ENCODE measurements at regions not wholly inside any gene's neighbourhood (a gene's known extent, or its start where the extent isn't known, plus 50 kb on each side); places are given as distances from the start of the nearest gene placed in this dataset.
"Not testable (repeated sequence)": the region's sequence is repeated elsewhere in the genome, so short reads cannot be mapped to it uniquely, and the experiment has no call there.

- no peak for DNase-seq
These were observed 101.3 kb downstream of the AKAP11 start for GRCh38 chr13:42373048-42373812.

DNA sequence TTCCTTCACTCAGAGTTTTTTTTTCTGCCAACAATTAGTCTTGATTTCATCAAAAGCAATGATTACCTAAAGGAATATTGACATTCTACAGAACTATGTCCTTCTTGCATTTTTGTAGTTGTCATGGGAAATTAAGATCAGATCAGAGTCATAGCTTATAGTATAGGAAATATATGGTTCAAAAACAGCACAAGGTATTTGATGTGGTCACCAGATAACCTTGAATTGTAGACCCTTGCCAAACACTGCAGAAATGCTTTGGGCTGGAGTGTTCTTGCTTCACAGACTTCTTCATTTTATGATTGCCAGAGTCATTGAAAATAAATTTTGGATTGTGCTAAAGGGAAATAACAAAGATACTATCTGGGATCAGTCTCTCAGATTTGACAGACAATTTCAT, 103.7 kb downstream of the AKAP11 start:
- no peak for DNase-seq

DNA sequence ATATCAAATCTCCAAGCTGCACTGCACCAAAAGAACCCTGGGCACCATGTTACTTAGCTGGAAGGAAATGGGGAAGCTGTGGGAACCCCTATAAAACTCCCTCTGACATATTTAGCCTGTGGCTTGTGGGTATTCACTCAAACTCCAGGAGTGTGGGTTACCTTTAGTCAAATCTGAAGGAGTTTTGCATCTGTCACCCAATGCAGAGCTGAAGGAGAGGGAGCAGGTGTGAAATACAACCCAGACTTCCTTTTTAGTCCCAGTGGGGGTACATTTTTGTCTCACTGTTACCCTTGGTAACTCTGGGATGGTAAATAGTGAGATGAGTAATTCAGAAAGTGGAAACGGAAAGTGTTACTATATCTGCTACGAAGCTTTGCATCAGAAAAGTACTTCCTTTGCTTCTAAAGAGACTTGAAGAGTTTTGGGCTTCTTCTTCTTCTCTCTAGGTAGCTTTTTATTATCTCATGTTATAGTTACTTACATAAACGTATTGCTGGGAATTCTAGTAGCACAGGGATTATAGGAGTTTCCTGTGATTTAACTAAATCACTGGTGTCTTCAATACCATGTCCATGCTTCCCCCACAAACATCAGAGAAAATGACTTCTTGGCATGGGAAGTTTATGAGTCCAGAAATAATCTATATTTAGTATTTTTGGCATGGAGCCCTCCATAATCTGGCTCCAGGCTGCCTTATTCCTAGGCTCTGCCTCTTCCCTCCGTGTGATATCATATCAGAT, 105.9 kb downstream of the AKAP11 start:
- DNase-seq = peak; percentile 84

GRCh38 chr13:42378383-42378780, 106.4 kb downstream of the AKAP11 start:
- no peak for DNase-seq

DNA sequence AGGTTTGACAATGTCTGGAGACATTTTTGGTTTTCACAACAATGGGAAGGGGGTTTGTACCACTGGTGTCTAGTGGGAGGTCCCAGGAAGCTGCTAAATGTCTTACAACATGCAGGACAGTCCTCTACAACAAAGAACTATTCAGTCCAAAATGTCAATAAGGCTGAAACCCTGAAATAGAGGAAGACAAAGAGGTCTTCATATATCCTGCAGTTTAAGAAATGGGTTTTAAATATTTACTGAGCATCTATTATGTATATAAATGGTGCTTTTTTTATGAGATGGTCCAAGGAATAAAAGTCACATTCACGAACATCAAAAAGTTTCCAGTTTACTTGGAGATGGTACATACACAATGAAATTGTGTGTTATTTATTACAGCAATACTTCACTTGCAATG, 107.3 kb downstream of the AKAP11 start:
- no peak for DNase-seq

DNA sequence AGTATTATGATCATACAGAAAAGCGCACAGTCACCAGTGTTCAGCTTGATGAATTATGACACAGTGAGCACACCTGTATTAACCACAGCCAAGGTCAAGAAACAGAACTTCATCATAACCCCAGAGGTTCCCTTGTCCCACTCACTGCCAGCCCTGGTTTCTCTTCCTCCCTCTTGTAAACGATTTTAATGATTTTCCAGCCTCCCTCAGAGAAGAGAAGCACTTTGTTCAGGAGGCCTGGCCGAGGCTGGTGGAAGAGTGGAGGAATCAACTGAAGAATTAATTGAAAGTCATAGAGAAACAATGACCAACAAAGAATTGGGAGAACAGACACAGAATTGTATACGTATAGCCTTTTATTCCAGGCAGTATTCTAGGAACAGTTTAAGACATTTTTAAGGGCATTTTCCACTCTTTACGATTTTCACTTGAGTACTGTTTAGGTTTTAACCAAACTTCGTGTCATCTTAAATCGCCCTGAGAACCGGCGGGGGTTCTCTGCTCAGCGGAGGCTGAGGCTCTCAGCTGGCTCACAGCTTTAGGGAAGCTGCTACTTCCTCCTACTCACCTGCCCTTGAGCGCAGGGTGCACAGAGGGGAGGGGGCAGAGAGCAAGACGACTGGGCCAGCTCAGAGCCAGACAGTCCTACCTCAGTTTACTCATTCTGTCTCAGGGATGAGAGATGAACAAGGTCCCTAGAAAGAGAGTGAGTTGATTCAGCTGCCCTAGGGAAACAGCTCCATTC, 108.6 kb downstream of the AKAP11 start:
- DNase-seq = no peak

- no peak for DNase-seq
These were observed 109.1 kb downstream of the AKAP11 start for GRCh38 chr13:42381165-42381425.

DNA sequence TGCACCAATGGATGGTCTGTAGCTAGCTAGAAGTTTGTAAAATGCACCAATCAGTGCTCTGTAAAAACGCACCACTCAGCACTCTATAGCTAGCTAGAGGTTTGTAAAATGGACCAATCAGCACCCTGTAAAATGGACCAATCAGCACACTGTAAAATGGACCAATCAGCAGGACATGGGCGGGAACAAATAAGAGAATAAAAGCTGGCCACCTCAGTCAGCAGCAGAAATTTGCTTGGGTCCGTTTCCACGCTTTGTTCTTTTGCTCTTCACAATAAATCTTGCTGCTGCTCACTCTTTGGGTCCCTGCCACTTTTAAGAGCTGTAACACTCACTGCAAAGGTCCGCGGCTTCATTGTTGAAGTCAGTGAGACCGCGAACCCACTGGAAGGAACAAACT, 109.5 kb downstream of the AKAP11 start:
- DNase-seq = not testable (repeated sequence)

DNA sequence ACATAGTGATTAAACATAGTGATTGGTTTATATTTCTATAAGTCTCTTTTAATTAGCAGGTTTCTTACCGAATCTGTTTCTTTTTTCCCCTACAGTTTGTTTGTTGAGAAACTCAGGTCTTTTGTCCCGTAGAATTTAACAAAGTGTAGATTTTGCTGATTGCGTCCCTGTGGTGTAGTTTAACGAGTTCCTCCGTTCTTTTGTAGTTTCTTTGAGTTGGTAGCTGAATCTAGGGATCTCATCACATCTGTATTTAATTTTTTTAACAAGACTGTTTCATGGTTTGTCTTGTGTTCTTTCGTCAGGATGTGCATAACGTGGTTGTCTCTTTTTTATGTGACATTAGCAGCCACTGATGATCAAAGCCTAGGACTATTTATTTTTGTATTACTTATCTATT, 111.1 kb downstream of the AKAP11 start:
- no peak for DNase-seq

GRCh38 chr13:42384265-42384664, 112.3 kb downstream of the AKAP11 start:
- no peak for DNase-seq

- DNase-seq = no peak
These were observed 116.4 kb downstream of the AKAP11 start for GRCh38 chr13:42388326-42388725.

DNA sequence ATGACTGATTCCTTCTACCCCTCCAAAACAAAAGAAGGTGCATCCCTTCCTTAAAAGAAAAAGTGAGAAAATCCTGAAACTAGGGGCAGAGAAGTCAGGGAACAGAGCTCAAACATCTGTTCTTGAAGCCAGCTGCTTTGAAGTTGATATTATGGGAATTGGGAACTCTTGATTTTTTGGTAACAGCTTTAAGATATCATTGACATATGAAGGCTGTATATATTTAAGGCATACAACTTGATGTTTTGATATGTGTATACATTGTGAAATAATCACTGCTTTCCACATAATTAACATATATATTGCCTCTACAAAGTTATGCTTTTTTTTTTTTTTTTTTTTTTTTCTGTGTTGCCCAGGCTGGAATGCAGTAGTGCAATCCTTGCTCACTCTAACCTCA, 117.1 kb downstream of the AKAP11 start:
- no peak for DNase-seq

- no peak for DNase-seq
These were observed 120.2 kb downstream of the AKAP11 start for GRCh38 chr13:42392180-42392579.

GRCh38 chr13:42392716-42393572, 121.0 kb downstream of the AKAP11 start:
- DNase-seq = peak; percentile 87

DNA sequence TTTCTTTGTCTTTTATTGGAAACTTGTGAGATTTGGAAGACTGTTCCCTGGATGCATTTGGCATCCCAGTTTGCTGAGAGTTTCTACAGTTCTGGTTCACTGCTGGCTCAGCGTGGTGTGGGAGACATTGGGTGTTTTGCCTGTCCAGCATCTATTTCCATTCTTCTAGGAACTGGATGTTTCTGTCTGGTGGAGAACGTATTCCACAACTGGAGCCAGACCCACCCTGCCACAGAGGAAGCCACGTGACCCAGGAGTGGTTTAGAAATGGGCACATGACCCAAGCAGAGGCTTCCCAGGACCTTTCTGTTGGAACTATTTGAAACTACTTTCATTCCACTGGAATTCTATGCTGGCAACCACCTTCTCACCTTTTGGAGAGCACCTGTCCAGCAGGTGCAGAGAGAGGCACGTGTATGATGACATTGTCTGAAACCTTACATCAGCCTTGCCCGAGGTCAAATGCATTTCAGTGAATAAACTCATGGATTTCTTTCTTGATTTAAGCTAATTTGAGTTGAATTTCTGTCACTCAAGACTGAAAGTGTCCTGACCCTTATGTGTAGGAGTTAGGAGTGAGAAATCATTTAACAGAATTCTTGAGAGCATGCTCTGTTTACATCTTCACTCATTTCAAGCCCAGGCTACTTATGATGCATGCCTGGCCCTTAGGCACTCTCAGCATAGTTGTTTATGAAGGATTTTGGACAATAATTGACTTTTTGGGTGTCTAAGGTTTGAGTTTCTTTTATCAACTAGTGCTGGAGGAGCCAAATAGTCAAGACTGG, 121.8 kb downstream of the AKAP11 start:
- no peak for DNase-seq

- DNase-seq = no peak
These were observed 122.4 kb downstream of the AKAP11 start for GRCh38 chr13:42394361-42394708.

GRCh38 chr13:42394711-42395085, 122.7 kb downstream of the AKAP11 start:
- DNase-seq = peak; percentile 40

- DNase-seq = peak; percentile 37
These were observed 123.3 kb downstream of the AKAP11 start for GRCh38 chr13:42395086-42395821.

- DNase-seq = peak; percentile 75
These were observed 124.5 kb downstream of the AKAP11 start for GRCh38 chr13:42396501-42396900.

DNA sequence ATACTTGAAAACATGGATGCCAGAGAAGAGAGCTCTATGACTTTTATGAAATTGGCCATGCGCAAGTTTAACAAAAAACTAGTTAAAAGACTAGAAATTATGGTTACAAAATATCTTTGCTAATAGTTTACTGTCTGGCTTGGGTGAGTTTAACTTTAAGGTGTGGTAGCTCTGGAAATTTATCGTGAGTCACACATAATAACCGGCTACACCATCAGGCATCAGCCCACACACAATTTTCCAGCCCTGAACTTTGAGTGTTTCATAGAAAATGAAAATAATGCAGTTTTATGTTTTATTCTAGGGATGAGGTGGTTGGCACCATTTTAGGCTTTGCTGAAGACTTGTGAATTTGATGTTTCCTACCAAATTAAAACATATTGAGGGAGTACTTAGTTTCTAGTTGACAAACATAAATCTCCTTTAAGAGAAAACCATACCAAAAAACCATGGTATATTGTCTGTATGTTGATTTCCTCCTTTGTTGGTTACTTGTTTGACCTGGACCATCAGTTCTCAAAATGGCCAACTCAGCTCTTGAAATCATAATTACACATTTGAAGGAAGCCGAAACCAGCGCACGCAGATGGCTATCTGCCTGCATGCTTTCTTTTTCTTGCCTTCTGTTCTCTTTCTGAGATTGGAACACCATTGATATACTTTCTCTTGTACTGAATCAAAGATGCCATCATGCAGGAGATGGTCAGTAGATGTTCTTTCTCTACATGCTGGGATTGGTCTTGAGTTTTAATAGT, 125.1 kb downstream of the AKAP11 start:
- peak; percentile 56 for DNase-seq

DNA sequence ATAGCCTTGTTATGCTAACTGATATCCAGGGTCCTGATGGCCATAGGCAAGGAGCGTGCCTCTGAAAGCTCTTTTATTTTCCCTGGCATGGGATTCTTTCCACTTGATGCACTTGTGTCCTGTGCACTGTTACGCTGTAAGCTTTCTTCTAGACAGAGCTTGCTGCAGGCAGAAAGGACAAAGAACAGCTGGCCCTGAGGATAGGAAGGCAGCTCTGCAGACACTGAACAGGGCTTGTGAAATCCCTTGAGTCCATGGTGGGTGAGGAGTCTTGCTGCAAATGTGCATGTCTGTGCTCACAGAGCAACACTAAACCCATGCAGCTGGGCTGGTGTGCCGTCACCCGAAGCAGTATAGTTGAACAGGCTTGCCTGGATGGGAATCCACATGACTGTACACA, 126.6 kb downstream of the AKAP11 start:
- DNase-seq = no peak

Measured in CD4-positive, alpha-beta T cell treated with Interleukin-4 for 4 hours (primary cell).